Brain pericyte (primary cell): ENCODE measurements at regions not wholly inside any gene's neighbourhood (a gene's known extent, or its start where the extent isn't known, plus 50 kb on each side); places are given as distances from the start of the nearest gene placed in this dataset.

Experiments used
- DNase-seq: peaks from one replicate; pipeline ENCODE4 v3.0.0-alpha.2; 2012; ENCODE audit warnings: low read depth, low spot score

DNA sequence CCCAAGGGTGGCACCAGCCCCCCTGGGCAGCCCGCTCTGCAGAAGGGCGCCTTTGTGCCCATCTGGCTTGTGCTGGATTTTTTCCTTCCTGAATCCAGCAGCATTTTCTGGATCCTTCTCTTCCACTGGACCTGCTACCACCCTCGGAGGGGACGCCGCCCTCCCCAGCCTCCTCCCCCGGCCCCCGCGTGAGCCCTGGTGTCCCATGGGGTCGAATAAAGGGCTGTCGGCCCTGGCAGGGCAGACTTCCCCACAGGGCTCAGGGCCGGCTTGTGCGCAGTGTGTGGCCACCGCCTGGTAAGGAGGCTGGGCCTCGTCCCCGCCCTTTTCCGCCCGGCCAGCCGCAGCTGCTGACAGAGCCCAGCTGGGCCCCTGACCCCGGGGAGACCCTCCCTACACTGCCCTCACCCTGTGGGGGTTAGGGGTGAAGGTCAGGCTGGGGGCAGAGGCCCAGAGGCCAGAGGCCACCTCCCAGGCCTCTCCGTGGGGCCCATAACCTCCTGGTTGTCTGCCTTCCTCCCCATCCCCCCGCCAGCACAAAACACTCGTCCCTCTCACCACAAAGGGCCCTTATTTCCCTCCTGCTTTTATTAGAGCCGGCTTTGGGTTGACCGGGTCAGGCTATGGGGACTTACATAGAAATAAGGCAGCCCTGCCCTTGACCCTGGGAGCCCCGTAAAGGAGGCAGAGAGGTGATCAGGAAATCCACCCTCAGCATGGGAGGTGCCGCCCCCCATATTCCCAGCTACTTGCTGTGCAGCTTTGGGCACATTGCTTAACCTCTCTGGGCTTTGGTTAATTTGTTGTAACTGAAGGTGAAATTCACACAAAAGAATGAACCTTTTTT is 179.3 kb upstream of the CIBAR2 start:
- no peak for DNase-seq

DNA sequence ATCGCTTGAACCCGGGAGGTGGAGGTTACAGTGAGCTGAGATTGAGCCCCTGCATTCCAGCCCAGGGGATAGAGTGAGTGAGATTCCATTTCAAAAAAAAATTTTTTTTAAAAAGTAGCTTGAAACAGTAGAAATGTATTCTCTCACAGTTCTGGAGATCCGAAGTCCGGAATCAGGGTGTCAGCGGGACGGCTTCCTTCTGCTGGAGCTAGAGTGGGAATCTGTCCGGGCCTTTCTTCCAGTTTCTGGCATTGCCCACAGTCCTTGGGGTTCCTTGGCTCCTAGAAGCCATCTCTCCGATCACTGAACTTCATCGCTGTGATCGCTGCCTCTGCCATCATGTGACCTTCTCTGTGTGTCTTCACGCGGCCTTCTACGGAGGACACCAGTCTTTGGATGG is 181.2 kb upstream of the CIBAR2 start:
- DNase-seq: no peak

DNA sequence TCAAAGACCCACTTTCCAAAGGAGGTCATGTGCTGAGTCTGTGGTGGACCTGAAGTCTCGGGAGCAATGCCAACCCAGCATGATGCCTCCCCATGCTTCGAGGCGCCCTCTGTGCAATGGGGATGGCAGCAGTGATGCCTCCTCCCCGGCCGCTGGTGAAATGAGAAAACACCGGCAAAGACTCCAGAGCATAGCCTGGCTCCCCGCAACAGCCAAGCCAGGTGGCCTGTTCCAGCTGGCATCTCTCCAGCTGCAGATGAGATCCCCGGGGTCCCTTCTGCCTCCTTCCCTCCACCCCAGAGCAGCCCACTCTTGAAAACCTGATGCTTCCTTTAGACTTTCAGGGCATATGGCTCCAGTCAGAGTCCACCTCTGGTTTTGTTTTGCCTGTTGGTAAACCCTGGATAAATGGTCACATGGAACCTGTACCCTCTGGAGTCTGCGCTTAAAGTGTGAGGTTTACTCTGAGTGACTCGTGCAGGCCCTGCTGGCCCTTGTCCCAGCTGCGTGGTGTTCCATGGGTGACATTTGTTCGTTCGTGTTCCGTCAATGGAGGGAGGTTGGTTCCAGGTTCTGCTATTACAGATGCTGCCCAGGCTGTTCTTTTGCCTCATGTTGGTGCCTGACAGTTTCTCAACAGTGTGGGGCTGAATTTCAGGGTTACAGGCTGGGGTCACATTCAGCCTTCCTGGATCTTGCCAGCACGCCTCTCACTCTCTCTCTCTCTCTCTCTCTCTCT is 181.8 kb upstream of the CIBAR2 start:
- no peak for DNase-seq

DNA sequence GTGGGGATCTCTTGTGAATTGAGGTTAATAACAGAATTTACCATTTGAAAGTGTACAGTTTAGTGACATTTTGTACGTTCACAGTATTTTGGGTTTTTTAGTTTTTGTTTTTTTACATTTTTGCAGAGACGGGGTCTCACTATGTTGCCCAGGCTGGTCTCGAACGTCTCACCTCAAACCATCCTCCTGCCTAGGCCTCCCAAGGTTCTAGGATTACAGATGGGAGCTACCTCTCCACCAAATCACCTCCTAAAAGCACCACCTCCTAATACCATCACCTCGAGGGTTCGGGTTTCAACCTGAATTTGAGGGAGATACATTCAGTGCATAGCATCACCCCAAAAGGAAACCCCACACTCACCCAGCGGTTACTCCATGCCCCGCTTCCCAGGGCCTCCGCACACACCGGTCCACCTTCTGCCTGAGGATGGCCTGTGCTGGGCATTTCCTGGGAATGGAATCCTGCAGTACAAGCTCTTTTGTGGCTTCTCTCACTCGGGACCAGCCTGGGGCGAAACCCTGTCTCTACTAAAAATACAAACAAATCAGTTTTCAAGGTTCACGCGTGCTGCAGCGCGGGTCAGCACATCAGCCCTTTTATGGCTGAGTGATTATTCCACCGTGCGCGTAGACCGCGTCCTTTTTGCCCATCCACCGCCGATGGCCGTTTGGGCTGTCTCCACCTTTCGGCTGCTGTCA is 182.7 kb upstream of the CIBAR2 start:
- no peak for DNase-seq

DNA sequence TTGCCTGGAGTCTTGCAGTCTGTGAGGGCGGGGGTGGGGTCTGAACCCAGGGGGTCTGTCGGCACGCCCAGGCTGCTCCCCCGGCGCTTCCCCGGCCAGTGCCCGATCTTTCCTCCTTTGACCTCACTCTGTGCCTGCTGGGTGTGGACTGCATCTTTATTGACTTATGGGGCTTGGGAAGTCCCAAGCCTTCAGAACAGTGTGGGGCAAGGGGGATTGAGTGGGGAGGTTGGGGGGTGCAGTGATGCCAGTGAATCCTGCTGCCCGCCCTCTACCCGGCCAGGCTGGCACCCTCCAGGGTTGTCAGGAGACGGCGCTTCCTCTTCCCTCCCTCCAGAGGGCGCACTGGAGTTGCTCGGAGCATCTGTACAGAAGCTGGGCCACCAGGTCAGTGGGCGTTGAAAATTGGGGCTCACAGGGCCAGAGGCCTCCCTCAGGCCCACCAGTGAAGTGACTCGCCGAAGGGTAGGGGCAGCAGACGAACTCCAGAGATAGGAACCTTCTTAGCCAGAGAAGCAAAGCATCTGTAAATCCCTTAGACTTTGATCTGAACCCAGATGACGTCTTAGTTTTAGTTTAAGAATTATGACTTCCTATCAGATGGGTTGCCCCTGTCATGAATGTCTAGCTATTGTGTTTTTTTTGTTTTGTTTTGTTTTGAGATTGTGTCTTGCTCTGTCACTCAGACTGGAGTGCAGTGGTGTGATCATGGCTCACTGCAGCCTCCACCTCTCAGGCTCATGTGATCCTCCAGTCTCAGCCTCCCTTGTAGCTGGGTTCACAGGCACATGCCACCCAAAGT is 184.8 kb upstream of the CIBAR2 start:
- DNase-seq: no peak

DNA sequence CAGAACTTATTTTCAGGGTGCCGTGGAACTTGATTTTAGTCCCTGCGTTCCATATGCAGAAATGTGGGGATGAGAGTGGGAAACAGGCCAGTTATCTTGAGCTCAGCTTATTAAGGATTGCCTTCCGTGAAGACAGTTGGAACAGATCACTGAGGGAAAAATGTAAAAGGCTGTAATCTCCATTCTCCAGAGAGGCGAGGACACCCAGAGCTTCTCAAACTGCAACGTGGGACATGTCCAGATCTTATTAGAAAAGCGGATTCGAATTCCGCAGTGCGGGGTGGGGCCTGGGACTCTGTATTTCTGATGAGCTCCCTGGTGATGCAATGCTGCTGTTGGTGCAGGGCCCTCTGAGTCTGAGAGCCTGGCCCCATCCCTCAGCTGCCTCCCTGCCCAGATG is 185.6 kb upstream of the CIBAR2 start:
- DNase-seq: no peak

DNA sequence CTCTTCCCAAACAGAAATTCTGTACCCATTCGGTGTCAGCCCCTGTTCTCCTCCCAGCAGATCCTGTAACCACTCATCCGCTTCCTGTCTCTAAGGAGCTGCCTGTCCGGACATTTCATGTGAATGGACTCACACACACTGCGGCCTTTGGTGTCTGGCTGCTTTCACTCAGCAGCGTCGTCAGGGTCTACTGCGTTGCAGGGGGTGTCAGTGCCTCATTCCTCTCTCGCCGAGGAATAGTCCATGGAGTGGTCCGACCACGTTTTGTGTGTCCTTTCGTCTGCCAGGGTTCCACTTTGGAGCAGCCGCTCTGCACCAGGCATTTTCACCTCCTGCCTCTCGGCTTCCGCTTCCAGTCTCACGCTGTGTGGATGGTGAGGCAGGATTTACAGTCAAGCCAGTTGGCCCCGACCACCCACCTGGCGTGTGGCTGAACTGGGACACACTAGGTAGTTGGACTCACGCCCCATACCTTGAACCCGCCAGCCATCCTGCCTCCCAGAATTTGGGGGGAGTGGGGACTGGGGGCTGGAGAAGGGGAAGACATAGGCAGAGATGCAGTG is 188.2 kb upstream of the CIBAR2 start:
- no peak for DNase-seq

DNA sequence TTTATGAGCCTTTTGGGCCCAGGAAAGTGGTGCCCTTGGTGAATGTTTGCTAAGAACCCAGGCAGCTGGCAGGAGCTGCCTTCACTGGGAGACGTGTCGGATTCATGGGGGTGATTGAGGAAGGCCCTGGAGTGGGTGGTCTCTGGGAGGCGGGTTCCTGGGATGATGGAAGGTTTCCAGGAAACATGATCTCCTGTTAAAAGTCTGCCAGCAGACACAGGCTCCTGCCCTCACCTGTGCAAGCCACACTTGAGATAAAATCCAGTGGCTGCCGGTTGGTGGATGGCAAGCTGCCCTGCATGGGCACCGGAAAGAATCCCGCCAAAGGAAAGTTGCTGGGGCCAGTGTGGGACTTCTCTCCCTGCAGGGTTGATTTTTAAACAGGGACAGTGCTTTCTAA is 189.0 kb upstream of the CIBAR2 start:
- no peak for DNase-seq

DNA sequence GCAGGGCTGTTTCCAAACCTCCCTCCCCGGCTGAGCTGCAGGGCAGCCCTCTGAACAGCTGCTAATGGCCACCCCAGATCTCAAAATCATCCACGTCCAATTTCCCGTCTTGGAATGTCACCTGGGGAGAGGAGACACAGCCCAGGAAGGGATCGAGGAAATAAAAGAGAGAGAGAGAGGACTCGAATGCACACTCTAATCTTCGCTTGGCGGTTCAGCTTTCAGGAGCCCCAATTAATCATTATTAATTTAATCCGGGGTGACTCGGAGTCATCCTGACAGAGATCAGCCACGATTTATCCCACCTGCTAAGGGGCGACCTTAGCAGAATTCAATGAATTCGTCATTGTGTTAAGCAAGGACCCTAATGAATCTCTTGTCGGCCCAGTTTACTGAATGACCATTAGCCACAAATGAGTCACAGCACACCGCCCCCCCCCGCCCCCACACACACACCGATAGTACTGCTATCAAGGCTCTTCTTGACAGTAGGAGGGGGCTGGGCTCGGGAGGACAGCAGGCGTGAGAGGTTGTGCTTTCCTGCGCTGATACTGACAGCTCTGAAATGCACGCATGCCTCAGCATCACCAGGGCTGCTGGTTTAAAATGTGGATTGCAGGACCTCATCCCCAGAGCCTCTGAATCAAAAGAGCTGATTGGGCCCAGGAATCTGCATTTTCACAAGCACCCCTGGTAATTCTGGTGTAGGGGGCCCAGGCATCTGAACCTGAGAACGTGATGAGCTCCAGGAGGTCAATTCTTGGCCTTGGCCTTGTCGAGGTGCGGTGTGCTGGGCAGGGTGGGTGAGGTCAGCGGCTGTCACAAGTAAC is 190.0 kb upstream of the CIBAR2 start:
- DNase-seq: no peak

DNA sequence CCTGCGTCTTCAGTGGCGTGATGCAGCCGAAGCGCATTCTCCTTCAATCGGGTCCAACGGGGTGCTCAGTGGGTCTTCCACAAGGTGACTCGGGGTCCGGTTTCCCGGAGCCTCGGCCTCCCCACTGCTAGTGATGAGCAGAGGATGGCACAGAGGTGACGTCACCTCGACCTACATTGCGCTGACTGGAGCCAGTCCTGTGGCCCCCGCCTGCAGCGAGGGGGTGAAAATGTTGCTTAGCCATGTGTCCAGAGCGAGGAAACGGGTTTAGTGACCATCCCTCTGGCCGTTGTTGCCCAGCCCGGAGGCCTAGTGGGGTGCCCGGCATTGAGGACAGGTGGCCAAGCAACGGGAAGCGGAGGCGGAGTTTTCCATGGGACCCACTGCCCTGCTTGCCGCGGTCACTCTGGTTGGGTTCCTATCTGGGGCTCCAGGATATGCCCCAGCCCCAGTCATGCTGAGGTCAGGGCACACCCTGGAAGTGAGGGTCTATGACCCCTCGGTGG is 190.6 kb upstream of the CIBAR2 start:
- DNase-seq: no peak

DNA sequence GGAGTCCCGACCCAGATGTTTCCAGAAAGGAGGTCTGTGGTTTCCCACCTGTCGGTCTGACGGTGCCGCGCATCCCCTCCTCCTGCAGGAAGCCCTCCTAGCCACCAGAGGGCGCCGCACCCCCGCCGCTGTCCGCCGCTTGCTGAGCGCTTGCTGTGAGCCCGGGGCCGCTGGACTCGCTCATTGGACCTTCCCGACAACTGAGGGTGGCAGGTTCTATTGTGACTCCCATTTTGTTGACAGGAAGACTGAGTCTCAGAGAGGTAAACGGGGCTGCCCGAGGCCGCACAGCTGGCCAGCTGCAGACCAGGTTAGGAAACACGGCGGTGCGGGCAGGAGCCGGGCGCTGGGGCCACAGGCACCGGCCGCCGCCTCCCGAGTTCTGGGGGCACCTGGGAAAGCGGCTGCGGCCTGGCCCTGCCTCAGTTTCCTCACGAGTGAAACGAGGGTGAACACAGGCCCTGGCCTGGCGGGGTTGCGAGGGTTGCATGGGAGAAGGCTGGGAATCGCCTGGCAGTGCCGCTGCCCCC is 191.1 kb upstream of the CIBAR2 start:
- DNase-seq: no peak

DNA sequence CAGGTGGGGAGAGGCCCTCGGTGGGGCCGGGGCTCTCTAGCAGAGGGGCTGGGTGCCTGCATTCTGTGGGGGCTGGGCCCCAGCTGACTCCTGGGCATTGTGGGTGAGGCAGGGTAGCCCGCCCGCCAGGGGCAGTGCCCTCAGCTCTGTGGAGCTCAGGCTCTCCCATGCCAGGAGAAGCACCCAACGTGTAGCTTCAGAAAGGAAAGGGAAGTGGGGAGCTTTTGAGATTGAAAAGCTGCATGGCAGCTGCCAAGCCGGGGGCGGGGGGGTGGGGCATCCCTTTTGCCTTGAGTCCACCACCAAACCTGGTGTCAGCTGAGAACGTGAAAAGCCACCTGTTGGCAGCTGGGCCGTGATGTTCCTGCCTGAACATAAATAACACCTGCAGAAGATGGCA is 192.1 kb upstream of the CIBAR2 start:
- no peak for DNase-seq

DNA sequence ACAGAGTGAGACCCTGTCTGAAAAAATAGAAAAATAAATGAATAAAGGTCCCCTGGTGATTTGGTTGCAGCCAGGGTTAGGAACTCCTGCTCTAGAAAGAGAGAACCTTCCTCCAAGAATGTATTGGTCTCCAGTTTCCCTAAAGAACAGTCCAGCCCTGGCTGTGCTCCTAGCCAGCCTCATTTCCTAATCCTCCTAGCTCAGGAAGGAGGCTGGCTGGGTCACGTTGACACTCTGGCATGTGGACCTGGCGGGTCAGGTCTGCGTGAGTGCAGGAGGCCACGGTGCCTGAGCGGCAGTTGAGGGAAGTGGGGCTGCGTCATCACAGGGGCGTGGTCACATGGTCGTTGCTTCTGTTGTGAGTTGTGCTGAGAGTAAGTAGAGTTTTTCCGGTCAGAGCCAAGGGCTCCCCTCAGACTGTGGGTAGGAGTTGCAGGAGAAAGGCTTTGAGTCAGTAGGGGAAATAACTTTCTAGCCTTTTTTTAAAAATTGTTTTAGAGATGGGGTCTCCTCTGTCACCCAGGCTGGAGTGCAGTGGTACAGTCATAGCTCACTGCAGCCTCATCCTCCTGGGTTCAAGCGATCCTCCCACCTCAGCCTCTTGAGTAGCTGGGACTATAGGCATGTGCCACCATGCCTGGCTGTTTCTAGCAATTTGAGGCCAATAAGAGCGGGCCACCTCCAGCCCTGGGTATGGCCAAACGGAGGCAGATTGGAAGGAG is 194.0 kb upstream of the CIBAR2 start:
- no peak for DNase-seq

DNA sequence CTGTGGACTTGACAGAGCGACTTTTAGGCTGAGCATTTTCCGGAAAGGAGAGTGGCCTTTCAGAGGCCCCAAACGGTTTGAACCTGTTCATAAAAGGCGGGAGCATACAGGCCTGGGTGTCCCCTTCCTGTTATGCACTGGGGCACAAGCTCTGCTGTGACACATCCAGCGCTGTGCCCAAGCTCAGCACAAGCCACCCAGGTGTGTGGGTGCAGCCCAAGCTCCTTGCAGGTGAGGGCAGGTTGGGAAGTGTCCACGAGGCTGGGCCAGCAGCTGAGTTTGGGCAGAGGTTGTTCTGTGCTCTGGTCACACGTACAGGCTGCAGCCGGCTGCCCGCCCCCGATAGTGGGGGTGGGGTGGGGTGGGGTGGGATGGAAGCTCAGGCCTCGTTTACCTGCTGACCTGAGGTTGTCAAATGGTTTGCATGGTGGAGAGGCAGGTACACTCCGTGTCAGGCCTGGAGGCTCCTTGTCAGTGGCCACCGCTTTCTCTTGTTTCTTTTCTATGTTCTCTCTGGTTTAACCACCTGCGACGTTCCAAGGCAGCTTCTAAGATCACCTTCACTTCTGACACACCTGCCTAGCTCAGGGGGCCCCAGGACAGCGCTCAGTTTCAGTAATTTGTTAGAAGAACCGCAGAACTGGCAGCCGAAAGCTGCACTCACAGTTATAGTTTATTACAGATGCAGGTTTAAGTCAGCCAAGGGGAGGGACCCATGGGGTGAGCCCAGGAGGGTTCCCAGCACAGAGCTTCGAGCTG is 194.7 kb upstream of the CIBAR2 start:
- DNase-seq: no peak

DNA sequence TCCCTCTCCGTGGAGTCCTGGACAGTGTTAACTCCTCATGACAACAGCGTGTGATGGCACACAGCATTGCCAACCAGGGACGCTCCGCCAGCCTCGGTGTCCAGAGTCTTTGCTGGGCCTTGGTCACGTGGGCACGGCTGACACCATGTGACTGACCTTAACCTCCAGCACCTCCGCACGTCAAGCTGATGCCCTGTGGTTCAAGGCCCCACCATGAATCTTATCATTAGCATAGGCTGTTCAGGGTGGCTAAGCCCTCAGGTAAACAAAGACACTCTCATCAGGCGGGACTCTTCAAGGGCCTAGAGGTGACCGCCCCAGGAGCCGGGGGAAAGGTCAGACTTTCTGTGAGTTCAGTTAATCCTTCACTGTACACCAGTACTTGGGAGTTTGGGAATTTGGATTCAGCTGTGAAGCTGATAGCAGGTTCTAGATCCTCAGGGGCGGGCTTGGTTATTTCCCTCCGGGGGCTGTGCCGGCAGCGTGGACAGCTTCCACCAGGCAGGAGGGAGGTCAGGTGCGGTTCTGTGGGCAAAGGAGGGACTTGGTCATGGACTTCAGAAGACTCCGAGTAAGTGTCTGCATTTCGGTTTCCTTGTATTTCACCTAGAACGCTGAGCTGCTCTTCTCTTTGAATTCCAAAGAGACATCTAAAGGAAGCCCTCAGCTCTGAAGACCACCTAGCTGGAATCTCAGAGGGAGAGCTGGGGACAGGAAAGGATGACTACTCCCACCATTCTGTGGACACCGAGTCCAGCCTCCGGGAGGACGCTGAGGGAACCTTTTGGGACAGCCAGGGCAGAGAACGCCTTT is 195.5 kb upstream of the CIBAR2 start:
- no peak for DNase-seq

DNA sequence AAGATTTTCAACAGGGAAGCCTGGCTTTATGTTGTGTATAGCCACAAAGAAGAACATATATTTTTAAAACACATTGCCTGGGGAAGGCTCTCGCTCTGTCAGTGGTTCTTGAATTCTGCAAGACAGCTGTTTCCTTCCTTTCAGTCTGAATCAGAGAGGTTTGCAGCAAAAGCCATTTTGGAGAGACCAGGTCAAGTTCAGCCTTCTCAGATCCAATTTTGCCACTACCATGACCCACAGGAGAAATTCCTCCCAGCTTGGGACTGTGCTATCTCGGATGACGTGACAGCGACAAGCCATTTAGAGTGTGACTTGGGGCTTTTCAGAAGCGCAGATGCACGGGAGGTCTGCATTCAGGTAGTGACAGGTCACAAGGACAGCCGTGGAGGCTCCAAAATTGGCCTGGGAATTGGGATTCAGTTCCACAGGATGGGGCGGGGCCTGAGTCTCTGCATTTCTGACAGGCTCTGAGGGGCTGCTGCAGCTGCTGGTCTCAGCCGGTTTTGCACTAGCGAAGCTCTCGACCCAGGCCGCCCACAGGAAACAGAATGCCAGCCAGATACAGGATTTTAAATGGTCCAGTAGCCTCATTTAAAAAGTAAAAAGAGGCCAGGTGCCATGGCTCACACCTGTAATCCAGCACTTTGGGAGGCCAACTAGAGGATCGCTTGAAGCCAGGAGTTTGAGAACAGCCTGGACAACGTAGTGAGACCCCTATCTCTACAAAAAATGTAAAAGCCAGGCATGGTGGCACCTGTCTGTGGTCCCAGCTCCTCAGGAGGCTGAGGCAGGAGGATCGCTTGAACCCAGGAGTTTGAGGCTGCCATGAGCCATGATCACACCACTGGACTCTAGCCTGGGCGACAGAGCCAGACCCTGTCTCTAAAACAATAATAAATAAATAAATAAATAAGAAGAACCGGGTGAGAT is 196.6 kb upstream of the CIBAR2 start:
- no peak for DNase-seq
